ENCODE measurements at regions not wholly inside any gene's neighbourhood (a gene's known extent, or its start where the extent isn't known, plus 50 kb on each side); places are given as distances from the start of the nearest gene placed in this dataset.
A peak's percentile ranks its signal among the peaks of the same experiment; 100 is the strongest.

DNA sequence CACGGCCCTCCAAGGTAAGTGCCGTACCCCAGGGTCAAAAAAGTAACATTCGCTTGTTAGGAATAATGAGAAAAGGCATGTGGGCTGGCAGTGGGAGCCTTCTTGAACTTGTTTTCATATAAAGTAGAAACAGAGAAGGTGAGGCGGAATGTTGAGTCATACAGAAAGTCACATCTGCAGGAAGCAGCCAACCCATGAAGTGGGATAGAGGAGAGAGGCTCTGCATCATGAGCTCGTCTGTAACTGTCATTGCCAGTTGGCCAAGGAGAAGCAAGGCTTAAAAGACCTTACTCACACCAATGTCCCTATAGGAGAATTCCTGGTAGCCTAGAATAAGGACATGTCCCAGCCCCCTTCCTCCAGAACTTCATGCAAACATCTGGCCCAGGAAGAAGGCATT, 253.3 kb downstream of the BUD13 start:
- no peak overlapping the region for H3K27ac ChIP-seq
- intact Hi-C loops (cut with DNase I; ENCODE audit: low total_unique reads): no loop called here
- TF ChIP-seq, protein P1, sequence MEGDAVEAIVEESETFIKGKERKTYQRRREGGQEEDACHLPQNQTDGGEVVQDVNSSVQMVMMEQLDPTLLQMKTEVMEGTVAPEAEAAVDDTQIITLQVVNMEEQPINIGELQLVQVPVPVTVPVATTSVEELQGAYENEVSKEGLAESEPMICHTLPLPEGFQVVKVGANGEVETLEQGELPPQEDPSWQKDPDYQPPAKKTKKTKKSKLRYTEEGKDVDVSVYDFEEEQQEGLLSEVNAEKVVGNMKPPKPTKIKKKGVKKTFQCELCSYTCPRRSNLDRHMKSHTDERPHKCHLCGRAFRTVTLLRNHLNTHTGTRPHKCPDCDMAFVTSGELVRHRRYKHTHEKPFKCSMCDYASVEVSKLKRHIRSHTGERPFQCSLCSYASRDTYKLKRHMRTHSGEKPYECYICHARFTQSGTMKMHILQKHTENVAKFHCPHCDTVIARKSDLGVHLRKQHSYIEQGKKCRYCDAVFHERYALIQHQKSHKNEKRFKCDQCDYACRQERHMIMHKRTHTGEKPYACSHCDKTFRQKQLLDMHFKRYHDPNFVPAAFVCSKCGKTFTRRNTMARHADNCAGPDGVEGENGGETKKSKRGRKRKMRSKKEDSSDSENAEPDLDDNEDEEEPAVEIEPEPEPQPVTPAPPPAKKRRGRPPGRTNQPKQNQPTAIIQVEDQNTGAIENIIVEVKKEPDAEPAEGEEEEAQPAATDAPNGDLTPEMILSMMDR (IDR thresholded peaks at IDR 0.05): no peak
- H3K4me1 ChIP-seq: no peaks in the 10 kb centered on the region
- peak in 1 of 2 donors; percentile 12 for DNase-seq
- no peaks in the 10 kb centered on the region for H3K36me3 ChIP-seq
- no peaks in the 10 kb centered on the region for H3K9me3 ChIP-seq
- peaks cover 0 to under 1% of the 10 kb centered on the region in 2 donors for H3K27me3 ChIP-seq
- H3K4me3 ChIP-seq: no peak overlapping the region

GRCh38 chr11:116518141-116518540, 254.6 kb downstream of the BUD13 start:
- no peaks in the 10 kb centered on the region for H3K36me3 ChIP-seq
- TF ChIP-seq, protein P1 (IDR thresholded peaks at IDR 0.05): no peak
- DNase-seq: peak in 1 of 2 donors; percentile 40
- H3K27me3 ChIP-seq: peaks cover 0 to 4% of the 10 kb centered on the region in 2 donors
- intact Hi-C loops (cut with DNase I; ENCODE audit: low total_unique reads): no loop called here
- no peak overlapping the region for H3K27ac ChIP-seq
- H3K4me3 ChIP-seq: no peak overlapping the region
- no peaks in the 10 kb centered on the region for H3K9me3 ChIP-seq
- no peaks in the 10 kb centered on the region for H3K4me1 ChIP-seq

GRCh38 chr11:116517584-116517983, 255.2 kb downstream of the BUD13 start:
- Histone ChIP-seq H3K9me3 (no peaks in the 10 kb centered on the region), H3K27ac (no peak overlapping the region), H3K4me3 (no peak overlapping the region), H3K27me3 (peaks cover 0 to 4% of the 10 kb centered on the region in 2 donors), H3K36me3 (no peaks in the 10 kb centered on the region), H3K4me1 (no peaks in the 10 kb centered on the region)
- peak in 1 of 2 donors; percentile 7 for DNase-seq
- intact Hi-C loops (cut with DNase I; ENCODE audit: low total_unique reads): no loop called here
- TF ChIP-seq, protein P1 (IDR thresholded peaks at IDR 0.05): no peak

DNA sequence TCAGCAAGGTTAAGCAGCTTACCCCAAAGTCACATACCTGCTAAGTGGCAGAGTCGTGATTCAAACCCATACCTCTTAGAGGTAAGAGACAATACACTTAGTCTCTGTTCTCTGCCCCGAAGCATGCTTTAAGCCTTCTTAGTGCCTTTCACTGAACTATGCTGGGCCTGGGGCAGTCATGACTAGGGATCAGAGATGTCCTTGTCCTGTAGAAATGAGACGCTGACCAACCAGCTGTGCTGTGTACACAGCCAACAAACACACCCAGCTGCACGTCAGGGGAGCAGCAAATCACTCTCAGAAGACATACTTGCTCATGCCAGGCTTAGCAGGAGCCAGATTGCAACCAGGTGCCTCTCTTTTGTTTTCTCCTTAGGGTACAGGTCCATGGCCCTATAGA, 255.7 kb downstream of the BUD13 start:
- intact Hi-C loops (cut with DNase I; ENCODE audit: low total_unique reads): no loop called here
- TF ChIP-seq, protein P1 (IDR thresholded peaks at IDR 0.05): no peak

GRCh38 chr11:116515664-116516184, 257.1 kb downstream of the BUD13 start:
- Histone ChIP-seq H3K4me1 (no peaks in the 10 kb centered on the region), H3K36me3 (no peaks in the 10 kb centered on the region), H3K27ac (no peak overlapping the region), H3K27me3 (peaks cover 0 to 10% of the 10 kb centered on the region in 2 donors), H3K4me3 (no peak overlapping the region), H3K9me3 (no peaks in the 10 kb centered on the region)
- intact Hi-C loops (cut with DNase I; ENCODE audit: low total_unique reads): no loop called here
- TF ChIP-seq, protein P1 (IDR thresholded peaks at IDR 0.05): no peak
- DNase-seq: peak in 1 of 2 donors; percentile 43

More for the DNA sequence above, 255.7 kb downstream of the BUD13 start:
- H3K4me3 ChIP-seq: no peak overlapping the region
- no peaks in the 10 kb centered on the region for H3K4me1 ChIP-seq
- no peaks in the 10 kb centered on the region for H3K36me3 ChIP-seq
- peak in 1 of 2 donors; percentile 7 for DNase-seq
- peaks cover 0 to 5% of the 10 kb centered on the region in 2 donors for H3K27me3 ChIP-seq
- no peaks in the 10 kb centered on the region for H3K9me3 ChIP-seq
- H3K27ac ChIP-seq: no peak overlapping the region

- no peaks in the 10 kb centered on the region for H3K9me3 ChIP-seq
- DNase-seq: peak in 1 of 2 donors; percentile 41
- TF ChIP-seq, protein P1 (IDR thresholded peaks at IDR 0.05): no peak
Observed at GRCh38 chr11:116513894-116514293, 258.9 kb downstream of the BUD13 start.

More at GRCh38 chr11:116513894-116514293, 258.9 kb downstream of the BUD13 start:
- H3K27me3 ChIP-seq: peaks cover 0 to 10% of the 10 kb centered on the region in 2 donors
- no peaks in the 10 kb centered on the region for H3K36me3 ChIP-seq
- intact Hi-C loops (cut with DNase I; ENCODE audit: low total_unique reads): no loop called here
- H3K27ac ChIP-seq: no peak overlapping the region
- H3K4me3 ChIP-seq: no peak overlapping the region
- no peaks in the 10 kb centered on the region for H3K4me1 ChIP-seq
